Mesenchymal stem cell (in vitro differentiated cells and primary cell): ENCODE measurements at regions not wholly inside any gene's neighbourhood (a gene's known extent, or its start where the extent isn't known, plus 50 kb on each side); places are given as distances from the start of the nearest gene placed in this dataset.

Experiments used
- DNase-seq: peaks from one replicate; pipeline ENCODE4 v3.0.0-alpha.2; 2013
- H2AFZ ChIP-seq: one replicate; pipeline ENCODE4 v1.6.1; 2013; ENCODE audit warnings: low read depth, mild to moderate bottlenecking, control low read depth, inconsistent platforms, low read length, moderate library complexity
- H2AK5ac ChIP-seq: 2 replicates; pipeline ENCODE4 v1.6.1; 2013; ENCODE audit warnings: low read length, moderate library complexity, mild to moderate bottlenecking, inconsistent platforms; ENCODE audit not compliant: severe bottlenecking
- H2BK120ac ChIP-seq: one replicate; pipeline ENCODE4 v1.6.1; 2013; ENCODE audit warnings: low read depth, mild to moderate bottlenecking, inconsistent platforms, low read length, moderate library complexity
- H2BK12ac ChIP-seq, 2 experiments: one replicate each; pipeline ENCODE4 v1.6.1; 2013; ENCODE audit warnings: inconsistent platforms in 2 of 2, low read length in 2 of 2, mild to moderate bottlenecking in 2 of 2, moderate library complexity in 2 of 2, control low read depth in 1 of 2
- H2BK15ac ChIP-seq: one replicate; pipeline ENCODE4 v1.6.1; 2013; ENCODE audit warnings: mild to moderate bottlenecking, low read depth, inconsistent platforms; ENCODE audit not compliant: poor library complexity, severe bottlenecking
- H2BK5ac ChIP-seq: 2 replicates; pipeline ENCODE4 v1.6.1; 2013; ENCODE audit warnings: low read depth, mild to moderate bottlenecking, low read length, control low read depth, inconsistent platforms; ENCODE audit not compliant: poor library complexity, severe bottlenecking
- H3K14ac ChIP-seq, 2 experiments: one replicate each; pipeline ENCODE4 v1.6.1; 2013; ENCODE audit warnings: inconsistent platforms in 2 of 2, low read length in 2 of 2, control low read depth in 1 of 2, mild to moderate bottlenecking in 1 of 2, moderate library complexity in 1 of 2
- H3K18ac ChIP-seq, 2 experiments: one replicate each; pipeline ENCODE4 v1.6.1; 2013; ENCODE audit warnings: inconsistent platforms in 2 of 2, low read length in 2 of 2, control low read depth in 1 of 2, low read depth in 1 of 2, mild to moderate bottlenecking in 1 of 2
- H3K23ac ChIP-seq, 2 experiments: one replicate each; pipeline ENCODE4 v1.6.1; 2013; ENCODE audit warnings: inconsistent platforms in 2 of 2, low read length in 2 of 2, mild to moderate bottlenecking in 2 of 2, moderate library complexity in 2 of 2, control low read depth in 1 of 2
- H3K27ac ChIP-seq: 2 replicates; pipeline ENCODE4 v1.5.1; 2013; ENCODE audit warnings: mild to moderate bottlenecking, moderate library complexity, low read length, control low read depth, inconsistent platforms; ENCODE audit not compliant: poor library complexity, severe bottlenecking
- H3K27me3 ChIP-seq, 2 experiments: 2 replicates each; pipeline versions ENCODE4 v1.6.1 to v1.7.0; 2013; ENCODE audit warnings: low read length in 2 of 2, mild to moderate bottlenecking in 2 of 2, moderate library complexity in 2 of 2, control low read depth in 1 of 2, inconsistent platforms in 1 of 2; ENCODE audit not compliant: control insufficient read depth in 1 of 2, insufficient read depth in 1 of 2
- H3K36me3 ChIP-seq, 2 experiments: 2 replicates each; pipeline versions ENCODE4 v1.6.1 to v1.7.0; 2013; ENCODE audit warnings: low read length in 2 of 2, control low read depth in 1 of 2, inconsistent platforms in 1 of 2, low read depth in 1 of 2, mild to moderate bottlenecking in 1 of 2; ENCODE audit not compliant: insufficient read depth in 2 of 2, control insufficient read depth in 1 of 2
- H3K4ac ChIP-seq, 2 experiments: one replicate each; pipeline ENCODE4 v1.6.1; 2013; ENCODE audit warnings: inconsistent platforms in 2 of 2, low read length in 2 of 2, mild to moderate bottlenecking in 2 of 2, moderate library complexity in 2 of 2, control low read depth in 1 of 2, low read depth in 1 of 2
- H3K4me1 ChIP-seq: 2 replicates; pipeline ENCODE4 v1.6.1; 2013; ENCODE audit warnings: low read depth, low read length, control low read depth; ENCODE audit not compliant: control insufficient read depth, insufficient read depth
- H3K4me2 ChIP-seq: 2 replicates; pipeline ENCODE4 v1.6.1; 2013; ENCODE audit warnings: low read length, mild to moderate bottlenecking, inconsistent platforms; ENCODE audit not compliant: poor library complexity, severe bottlenecking
- H3K4me3 ChIP-seq, 2 experiments: 2 replicates each; pipeline versions ENCODE4 v1.5.1 to v1.7.0; 2013; ENCODE audit warnings: low read length in 2 of 2, mild to moderate bottlenecking in 2 of 2, control low read depth in 1 of 2, low read depth in 1 of 2; ENCODE audit not compliant: insufficient read depth in 1 of 2
- H3K79me1 ChIP-seq: replicated peaks from 2 replicates; pipeline ENCODE4 v1.6.1; 2013; ENCODE audit warnings: mild to moderate bottlenecking, control low read depth, low read length, inconsistent platforms; ENCODE audit not compliant: poor library complexity, severe bottlenecking
- H3K9ac ChIP-seq: 2 replicates; pipeline ENCODE4 v1.7.0; 2013; ENCODE audit warnings: mild to moderate bottlenecking, low read length, moderate library complexity
- H3K9me3 ChIP-seq: 2 replicates; pipeline ENCODE4 v1.7.0; 2013; ENCODE audit warnings: mild to moderate bottlenecking, low read length; ENCODE audit not compliant: control insufficient read depth
- H4K8ac ChIP-seq: one replicate; pipeline ENCODE4 v1.6.1; 2013; ENCODE audit warnings: inconsistent platforms, mild to moderate bottlenecking, low read length, moderate library complexity
- H4K91ac ChIP-seq: one replicate; pipeline ENCODE4 v1.6.1; 2013; ENCODE audit warnings: mild to moderate bottlenecking, low read length, inconsistent platforms
- WGBS: methylation state at CpG from one replicate; pipeline ENCODE4 v1.1.7; 2013; ENCODE audit warnings: mixed read lengths; 5-methylcytosine and 5-hydroxymethylcytosine counted together

- no peak for DNase-seq
- Histone ChIP-seq H3K4me2 (no peak overlapping the region), H3K4me1 (no peaks in the 10 kb centered on the region), H3K27ac (no peak overlapping the region), H4K91ac (no peak overlapping the region), H4K8ac (no peak overlapping the region), H2BK12ac (no peak overlapping the region), H3K4ac (no peak overlapping the region), H3K18ac (no peak overlapping the region), H2BK5ac (no peak overlapping the region), H3K14ac (no peak overlapping the region), H3K9me3 (peaks cover 8% of the 10 kb centered on the region), H3K4me3 (no peak overlapping the region), H2AFZ (no peak overlapping the region), H2AK5ac (no peak overlapping the region), H3K79me1 (no peaks in the 10 kb centered on the region), H2BK15ac (no peak overlapping the region), H2BK120ac (no peak overlapping the region), H3K9ac (no peak overlapping the region), H3K23ac (no peak overlapping the region), H3K36me3 (no peaks in the 10 kb centered on the region), H3K27me3 (no peaks in the 10 kb centered on the region)
- 58% methylated on average over 5 of the region's 5 CpGs for WGBS
Observed at GRCh38 chr2:103254611-103255010, 492.8 kb downstream of the TMEM182 start.

GRCh38 chr2:103264058-103264768 is 502.4 kb downstream of the TMEM182 start:
- WGBS: 78% methylated on average over 1 of the region's 5 CpGs
- Histone ChIP-seq H3K9ac (no peak overlapping the region), H3K9me3 (peaks cover 15% of the 10 kb centered on the region), H3K27me3 (no peaks in the 10 kb centered on the region), H3K23ac (no peak overlapping the region), H3K4ac (no peak overlapping the region), H3K4me2 (no peak overlapping the region), H2BK5ac (no peak overlapping the region), H4K8ac (no peak overlapping the region), H3K27ac (no peak overlapping the region), H4K91ac (no peak overlapping the region), H3K4me1 (no peaks in the 10 kb centered on the region), H2BK120ac (no peak overlapping the region), H3K79me1 (no peaks in the 10 kb centered on the region), H3K18ac (no peak overlapping the region), H2AK5ac (no peak overlapping the region), H2BK12ac (no peak overlapping the region), H3K14ac (no peak overlapping the region), H2BK15ac (no peak overlapping the region), H3K36me3 (no peaks in the 10 kb centered on the region), H3K4me3 (no peak overlapping the region), H2AFZ (no peak overlapping the region)
- no peak for DNase-seq

GRCh38 chr2:103265521-103265920 is 503.7 kb downstream of the TMEM182 start:
- no peak overlapping the region for H3K9ac ChIP-seq

GRCh38 chr2:103268841-103269498 is 507.1 kb downstream of the TMEM182 start:
- H2AFZ ChIP-seq: no peak overlapping the region
- H3K9me3 ChIP-seq: peaks cover 47% of the 10 kb centered on the region
- H3K79me1 ChIP-seq: no peaks in the 10 kb centered on the region
- H4K8ac ChIP-seq: no peak overlapping the region
- no peak overlapping the region for H3K9ac ChIP-seq
- H3K14ac ChIP-seq: no peak overlapping the region
- no peak overlapping the region for H2BK120ac ChIP-seq
- H4K91ac ChIP-seq: no peak overlapping the region
- H3K4me1 ChIP-seq: no peaks in the 10 kb centered on the region
- H3K18ac ChIP-seq: no peak overlapping the region
- no peaks in the 10 kb centered on the region for H3K36me3 ChIP-seq
- no peak for DNase-seq
- no peak overlapping the region for H3K4me2 ChIP-seq
- WGBS: 66% methylated on average over 4 of the region's 8 CpGs
- H2BK5ac ChIP-seq: no peak overlapping the region
- no peak overlapping the region for H3K4ac ChIP-seq
- H3K23ac ChIP-seq: no peak overlapping the region
- H3K4me3 ChIP-seq: no peak overlapping the region
- no peak overlapping the region for H2AK5ac ChIP-seq
- H3K27ac ChIP-seq: no peak overlapping the region
- no peak overlapping the region for H2BK12ac ChIP-seq
- H2BK15ac ChIP-seq: no peak overlapping the region
- H3K27me3 ChIP-seq: no peaks in the 10 kb centered on the region

More at GRCh38 chr2:103265521-103265920, 503.7 kb downstream of the TMEM182 start:
- Histone ChIP-seq H2AFZ (no peak overlapping the region), H3K23ac (no peak overlapping the region), H2BK120ac (no peak overlapping the region), H4K8ac (no peak overlapping the region), H3K4me3 (no peak overlapping the region), H3K4me2 (no peak overlapping the region), H4K91ac (no peak overlapping the region), H3K4me1 (no peaks in the 10 kb centered on the region), H2BK5ac (no peak overlapping the region), H3K36me3 (no peaks in the 10 kb centered on the region), H3K9me3 (peaks cover 24% of the 10 kb centered on the region), H2BK12ac (no peak overlapping the region), H2BK15ac (no peak overlapping the region), H3K14ac (no peak overlapping the region), H3K4ac (no peak overlapping the region), H2AK5ac (no peak overlapping the region), H3K27me3 (no peaks in the 10 kb centered on the region), H3K27ac (no peak overlapping the region), H3K18ac (no peak overlapping the region), H3K79me1 (no peaks in the 10 kb centered on the region)
- no peak for DNase-seq
- WGBS: 75% methylated on average over 8 of the region's 8 CpGs
